Caco-2 (cell line): ENCODE measurements at regions not wholly inside any gene's neighbourhood (a gene's known extent, or its start where the extent isn't known, plus 50 kb on each side); places are given as distances from the start of the nearest gene placed in this dataset.

Experiments used
- BruUV-seq: library from RNA; stranded (reverse); fragments of 400-500 nt; replicated peaks from 2 replicates; lab custom pipeline; 2021; lab: Mats Ljungman, UMichigan
- CTCF ChIA-PET: fragments of 300-600 bp; sonication (Branson Sonifier 250); formaldehyde crosslinking; loops from one replicate; lab custom pipeline; 2022; ENCODE audit warnings: antibody characterized with exemption; lab: Charles Lee
- POLR2A ChIA-PET: fragments of 300-600 bp; sonication (Branson Sonifier 250); formaldehyde crosslinking; loops from one replicate; lab custom pipeline; 2022; ENCODE audit warnings: antibody characterized with exemption; lab: Charles Lee
- DNase-seq, 2 experiments: peaks; one replicate each; pipeline versions ENCODE4 v3.0.0 to v3.0.0-alpha.2; 2020 to 2022
- H3K27me3 ChIP-seq: replicated peaks from 2 replicates; pipeline ENCODE4 v1.6.0; 2011; ENCODE audit warnings: low read length; ENCODE audit not compliant: control insufficient read depth, insufficient read depth
- H3K36me3 ChIP-seq: 2 replicates; pipeline ENCODE4 v1.5.1; 2011; ENCODE audit warnings: low read length; ENCODE audit not compliant: control insufficient read depth, insufficient read depth
- H3K4me1 ChIP-seq: fragments of 250-450 bp; sonication (Bioruptor Pico); 2 replicates; pipeline ENCODE4 v1.5.1; 2020; ENCODE audit warnings: mild to moderate bottlenecking
- H3K4me3 ChIP-seq: 2 replicates; pipeline ENCODE4 v1.5.1; 2011; ENCODE audit warnings: low read depth, mild to moderate bottlenecking, control low read depth, low read length
- H3K9me3 ChIP-seq: fragments of 250-450 bp; sonication (Bioruptor Pico); 2 replicates; pipeline ENCODE4 v1.5.1; 2020; ENCODE audit warnings: mild to moderate bottlenecking, moderate library complexity
- H3K27ac Mint-ChIP-seq: one replicate; pipeline ENCODE4 v1.8.0; 2022; ENCODE audit warnings: mixed read lengths; ENCODE audit not compliant: unreplicated experiment
- H3K27me3 Mint-ChIP-seq: one replicate; pipeline ENCODE4 v1.8.0; 2022; ENCODE audit warnings: mixed read lengths; ENCODE audit not compliant: insufficient read depth, unreplicated experiment
- H3K36me3 Mint-ChIP-seq: one replicate; pipeline ENCODE4 v1.8.0; 2022; ENCODE audit warnings: mild to moderate bottlenecking, mixed read lengths; ENCODE audit not compliant: insufficient read depth, unreplicated experiment
- H3K4me1 Mint-ChIP-seq: one replicate; pipeline ENCODE4 v1.8.0; 2022; ENCODE audit warnings: low read depth, mixed read lengths; ENCODE audit not compliant: unreplicated experiment
- H3K4me3 Mint-ChIP-seq: one replicate; pipeline ENCODE4 v1.8.0; 2022; ENCODE audit warnings: mild to moderate bottlenecking, moderate library complexity, mixed read lengths; ENCODE audit not compliant: unreplicated experiment
- H3K9me3 Mint-ChIP-seq: one replicate; pipeline ENCODE4 v1.8.0; 2022; ENCODE audit warnings: mixed read lengths; ENCODE audit not compliant: unreplicated experiment
- CTCF ChIP-seq, 2 experiments: fragments of 200-600 bp in 1 of 2; IDR thresholded peaks; 1 replicate in 1 of 2; 2 replicates in 1 of 2; pipeline versions ENCODE4 v1.5.1 to v1.8.0; 2011 to 2022; ENCODE audit warnings: antibody characterized with exemption in 1 of 2, control low read depth in 1 of 2, inconsistent platforms in 1 of 2, low read depth in 1 of 2, low read length in 1 of 2, mild to moderate bottlenecking in 1 of 2, moderate library complexity in 1 of 2; ENCODE audit not compliant: insufficient read depth in 1 of 2, severe bottlenecking in 1 of 2, unreplicated experiment in 1 of 2
- intact Hi-C: fragments of 100-400 bp; cut with micrococcal nuclease; formaldehyde crosslinking; loops from one replicate; pipeline ENCODE4 v1.10.0; 2022; ENCODE audit not compliant: unreplicated experiment

GRCh38 chr19:28543244-28543776, 669.6 kb downstream of the UQCRFS1 start:
- Mint-ChIP-seq H3K4me3 (no peak overlapping the region), H3K36me3 (no peaks in the 10 kb centered on the region), H3K27ac (no peak overlapping the region), H3K27me3 (no peaks in the 10 kb centered on the region), H3K9me3 (peaks cover 9% of the 10 kb centered on the region), H3K4me1 (no peaks in the 10 kb centered on the region)
- no TSS peak for BruUV-seq
- TF ChIP-seq CTCF (IDR thresholded peaks at IDR 0.05; ENCODE audit: insufficient read depth in 1 of 2, low read depth in 1 of 2, low read length in 1 of 2, severe bottlenecking in 1 of 2, unreplicated experiment in 1 of 2), result no peak
- intact Hi-C loops, result no loop called here
- Histone ChIP-seq H3K36me3 (no peaks in the 10 kb centered on the region), H3K4me1 (no peaks in the 10 kb centered on the region), H3K9me3 (0 out of 2 replicates have a peak, but pooled peaks cover 2% of the 10 kb centered on the region), H3K4me3 (no peak overlapping the region), H3K27me3 (no peaks in the 10 kb centered on the region)
- CTCF ChIA-PET, result no interaction called here
- no peak for DNase-seq
- POLR2A ChIA-PET, result no interaction called here

GRCh38 chr19:28542394-28543243, 670.3 kb downstream of the UQCRFS1 start:
- BruUV-seq, result no TSS peak
- CTCF ChIA-PET, result no interaction called here
- Mint-ChIP-seq H3K9me3 (peaks cover 9% of the 10 kb centered on the region), H3K4me3 (no peak overlapping the region), H3K27ac (no peak overlapping the region), H3K36me3 (no peaks in the 10 kb centered on the region), H3K4me1 (no peaks in the 10 kb centered on the region), H3K27me3 (no peaks in the 10 kb centered on the region)
- POLR2A ChIA-PET, result no interaction called here
- intact Hi-C loops, result no loop called here
- no peak for TF ChIP-seq CTCF (IDR thresholded peaks at IDR 0.05; ENCODE audit: insufficient read depth in 1 of 2, low read depth in 1 of 2, low read length in 1 of 2, severe bottlenecking in 1 of 2, unreplicated experiment in 1 of 2)
- Histone ChIP-seq H3K36me3 (no peaks in the 10 kb centered on the region), H3K4me1 (no peaks in the 10 kb centered on the region), H3K4me3 (no peak overlapping the region), H3K27me3 (no peaks in the 10 kb centered on the region), H3K9me3 (peaks cover 9% of the 10 kb centered on the region; the same call in 1 of the 2 replicates)
- DNase-seq, result no peak

GRCh38 chr19:28541602-28542393, 671.2 kb downstream of the UQCRFS1 start:
- no peak overlapping the region for H3K27ac Mint-ChIP-seq
- peaks cover 9% of the 10 kb centered on the region for H3K9me3 Mint-ChIP-seq
- H3K36me3 Mint-ChIP-seq, result no peaks in the 10 kb centered on the region
- CTCF ChIA-PET, result no interaction called here
- POLR2A ChIA-PET, result no interaction called here
- intact Hi-C loops, result no loop called here
- H3K27me3 Mint-ChIP-seq, result no peaks in the 10 kb centered on the region
- Histone ChIP-seq H3K36me3 (no peaks in the 10 kb centered on the region), H3K9me3 (peaks cover 9% of the 10 kb centered on the region; the same call in 1 of the 2 replicates), H3K4me1 (no peaks in the 10 kb centered on the region), H3K27me3 (no peaks in the 10 kb centered on the region), H3K4me3 (no peak overlapping the region)
- H3K4me3 Mint-ChIP-seq, result no peak overlapping the region
- H3K4me1 Mint-ChIP-seq, result no peaks in the 10 kb centered on the region
- no peak for TF ChIP-seq CTCF (IDR thresholded peaks at IDR 0.05; ENCODE audit: insufficient read depth in 1 of 2, low read depth in 1 of 2, low read length in 1 of 2, severe bottlenecking in 1 of 2, unreplicated experiment in 1 of 2)
- BruUV-seq, result no TSS peak
- no peak for DNase-seq
